SU-DHL-6 (cell line): ENCODE measurements at regions not wholly inside any gene's neighbourhood (a gene's known extent, or its start where the extent isn't known, plus 50 kb on each side); places are given as distances from the start of the nearest gene placed in this dataset.

ENCODE experiments used
- CTCF ChIP-seq: fragments of 200-600 bp; sonication (generic); IDR thresholded peaks from one replicate; pipeline ENCODE4 v1.5.1; 2017; ENCODE audit warnings: antibody characterized with exemption, mild to moderate bottlenecking, low read length, moderate library complexity; ENCODE audit not compliant: insufficient read depth, poor library complexity, severe bottlenecking
- EZH2phosphoT487 ChIP-seq: fragments of 200-600 bp; sonication (generic), shearing (Covaris generic); conservative IDR thresholded peaks from 2 replicates; pipeline ENCODE4 v1.6.1; 2018; ENCODE audit warnings: mild to moderate bottlenecking, antibody characterized with exemption, low read length, moderate library complexity, mixed read lengths

- no peak for TF ChIP-seq CTCF
- no peak for TF ChIP-seq EZH2phosphoT487
Observed at GRCh38 chr6:54481091-54481490, 172.8 kb downstream of the TINAG start.
